AG04450 (cell line): ENCODE measurements at regions not wholly inside any gene's neighbourhood (a gene's known extent, or its start where the extent isn't known, plus 50 kb on each side); places are given as distances from the start of the nearest gene placed in this dataset.

Source experiments
- CTCF ChIA-PET: fragments of 300-600, 350-600 bp; formaldehyde crosslinking; extraction: SDS; loops from one replicate; lab custom pipeline; 2022; ENCODE audit warnings: antibody characterized with exemption, inconsistent platforms; lab: Charles Lee
- POLR2A ChIA-PET: fragments of 350-600 bp; formaldehyde crosslinking; extraction: SDS; loops from one replicate; lab custom pipeline; 2021; ENCODE audit warnings: antibody characterized with exemption, inconsistent platforms; lab: Yijun Ruan, JAX
- DNase-seq: peaks from one replicate; pipeline ENCODE4 v3.0.0-alpha.2; 2011; ENCODE audit warnings: low read depth, low spot score
- H3K27ac ChIP-seq: one replicate; pipeline ENCODE4 v1.5.1; 2012; ENCODE audit warnings: low read depth, low read length, control low read depth
- H3K27me3 ChIP-seq: one replicate; pipeline ENCODE4 v1.6.0; 2012; ENCODE audit warnings: low read length; ENCODE audit not compliant: control insufficient read depth, insufficient read depth
- H3K4me3 ChIP-seq: 2 replicates; pipeline ENCODE4 v1.5.1; 2011; ENCODE audit warnings: mild to moderate bottlenecking, low read depth, low read length, control low read depth
- H3K9me3 ChIP-seq: 2 replicates; pipeline ENCODE4 v1.5.1; 2012; ENCODE audit warnings: low read length; ENCODE audit not compliant: control insufficient read depth, insufficient read depth
- TF ChIP-seq, protein P1 (sequence below): IDR thresholded peaks from 2 replicates; pipeline ENCODE4 v1.5.1; 2011; ENCODE audit warnings: low read depth, low read length, control low read depth, inconsistent platforms

DNA sequence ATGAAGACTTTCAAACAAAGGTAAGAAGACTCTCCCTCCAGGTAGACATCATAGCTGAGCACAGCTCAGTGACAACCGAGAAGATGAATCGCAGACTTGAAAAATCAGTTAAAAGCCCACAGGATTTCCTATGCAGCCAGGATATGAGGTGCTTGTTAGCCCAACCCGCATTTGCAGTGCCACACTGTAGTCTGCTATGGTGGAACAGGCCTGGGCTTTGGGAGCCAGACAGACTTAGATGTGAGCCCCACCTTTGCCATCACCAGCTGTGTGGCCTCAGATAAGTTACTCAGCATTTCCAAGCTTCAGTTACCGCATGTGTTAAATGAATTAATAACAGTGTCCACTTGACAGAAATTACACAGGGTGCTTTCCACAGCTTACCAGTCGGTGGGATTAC lies 204.4 kb upstream of the HS3ST3A1 start:
- POLR2A ChIA-PET, result no interaction called here
- TF ChIP-seq, protein P1, sequence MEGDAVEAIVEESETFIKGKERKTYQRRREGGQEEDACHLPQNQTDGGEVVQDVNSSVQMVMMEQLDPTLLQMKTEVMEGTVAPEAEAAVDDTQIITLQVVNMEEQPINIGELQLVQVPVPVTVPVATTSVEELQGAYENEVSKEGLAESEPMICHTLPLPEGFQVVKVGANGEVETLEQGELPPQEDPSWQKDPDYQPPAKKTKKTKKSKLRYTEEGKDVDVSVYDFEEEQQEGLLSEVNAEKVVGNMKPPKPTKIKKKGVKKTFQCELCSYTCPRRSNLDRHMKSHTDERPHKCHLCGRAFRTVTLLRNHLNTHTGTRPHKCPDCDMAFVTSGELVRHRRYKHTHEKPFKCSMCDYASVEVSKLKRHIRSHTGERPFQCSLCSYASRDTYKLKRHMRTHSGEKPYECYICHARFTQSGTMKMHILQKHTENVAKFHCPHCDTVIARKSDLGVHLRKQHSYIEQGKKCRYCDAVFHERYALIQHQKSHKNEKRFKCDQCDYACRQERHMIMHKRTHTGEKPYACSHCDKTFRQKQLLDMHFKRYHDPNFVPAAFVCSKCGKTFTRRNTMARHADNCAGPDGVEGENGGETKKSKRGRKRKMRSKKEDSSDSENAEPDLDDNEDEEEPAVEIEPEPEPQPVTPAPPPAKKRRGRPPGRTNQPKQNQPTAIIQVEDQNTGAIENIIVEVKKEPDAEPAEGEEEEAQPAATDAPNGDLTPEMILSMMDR, result no peak
- CTCF ChIA-PET, result no interaction called here
- Histone ChIP-seq H3K9me3 (no peaks in the 10 kb centered on the region; the same call in none of the 2 replicates), H3K4me3 (no peak overlapping the region), H3K27me3 (no peaks in the 10 kb centered on the region), H3K27ac (no peak overlapping the region)
- no peak for DNase-seq

DNA sequence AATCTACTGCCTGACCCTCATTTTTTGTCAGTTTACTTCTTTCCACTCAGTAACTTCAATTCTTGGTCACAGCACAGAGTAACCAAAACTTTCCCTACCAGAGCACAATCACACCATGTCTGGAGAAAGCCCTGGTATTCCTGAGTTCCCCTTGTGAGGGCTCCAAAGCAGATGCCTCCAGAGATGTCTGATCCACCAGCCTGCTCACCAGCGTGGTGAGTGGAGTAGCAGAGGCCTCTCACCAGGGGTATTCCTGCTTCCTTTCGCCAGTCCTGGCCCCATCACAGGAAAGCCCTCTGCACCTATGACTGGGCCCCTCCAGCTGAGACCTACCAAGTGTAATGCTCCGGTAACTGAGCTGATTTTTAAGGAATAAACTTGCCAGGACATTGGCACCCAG lies 205.4 kb upstream of the HS3ST3A1 start:
- TF ChIP-seq, protein P1, result no peak
- Histone ChIP-seq H3K27me3 (no peaks in the 10 kb centered on the region), H3K4me3 (no peak overlapping the region), H3K9me3 (no peaks in the 10 kb centered on the region; the same call in none of the 2 replicates), H3K27ac (no peak overlapping the region)
- no peak for DNase-seq
- CTCF ChIA-PET, result no interaction called here
- POLR2A ChIA-PET, result no interaction called here

DNA sequence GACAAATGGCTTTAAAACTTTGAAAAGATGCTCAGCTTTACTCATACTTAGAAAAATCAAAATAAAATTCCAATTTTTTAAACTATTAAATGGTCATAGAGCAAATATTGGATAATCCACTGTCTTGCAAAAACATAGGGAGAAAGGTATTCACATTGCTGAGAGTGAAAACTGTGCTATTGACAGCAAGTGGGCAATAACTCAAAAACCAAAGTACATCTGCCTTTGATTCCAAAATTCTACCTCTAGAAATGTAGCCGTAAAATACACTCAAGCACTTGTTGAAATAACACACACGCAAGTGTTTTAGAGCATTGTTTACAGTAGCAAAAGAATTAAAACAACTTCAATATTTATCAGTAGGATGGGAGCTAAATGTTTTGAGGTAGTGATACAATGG lies 210.6 kb upstream of the HS3ST3A1 start:
- ChIA-PET POLR2A (no interaction called here), CTCF (no interaction called here)
- Histone ChIP-seq H3K27me3 (no peaks in the 10 kb centered on the region), H3K4me3 (no peak overlapping the region), H3K27ac (no peak overlapping the region), H3K9me3 (no peaks in the 10 kb centered on the region; the same call in none of the 2 replicates)
- no peak for DNase-seq
- TF ChIP-seq, protein P1, result no peak

- no peak overlapping the region for H3K27ac ChIP-seq
- no peaks in the 10 kb centered on the region for H3K27me3 ChIP-seq
- TF ChIP-seq, protein P1, result no peak
- CTCF ChIA-PET, result no interaction called here
- no peak overlapping the region for H3K4me3 ChIP-seq
- DNase-seq, result no peak
- POLR2A ChIA-PET, result no interaction called here
- no peaks in the 10 kb centered on the region; the same call in none of the 2 replicates for H3K9me3 ChIP-seq
Observed at GRCh38 chr17:13813347-13814240, 211.9 kb upstream of the HS3ST3A1 start.

DNA sequence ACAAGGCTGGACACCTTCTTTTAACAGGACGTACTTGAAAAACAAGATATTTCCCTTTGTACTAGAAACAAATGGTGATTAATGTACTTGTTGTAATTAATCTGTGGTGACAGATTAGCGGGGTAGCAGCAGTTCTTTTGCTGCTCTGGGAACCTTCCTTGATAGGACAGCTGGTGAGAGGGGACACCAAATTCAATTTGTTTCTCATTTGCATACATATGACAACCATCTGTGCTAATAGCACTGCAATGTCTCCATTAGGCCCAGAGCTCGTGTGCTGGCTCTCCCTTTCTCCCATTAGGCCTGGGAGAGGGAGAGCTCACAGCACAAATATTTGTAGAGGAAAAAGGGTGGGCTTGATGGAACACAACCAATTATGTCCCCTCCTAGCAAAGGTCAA lies 221.0 kb upstream of the HS3ST3A1 start:
- no peak overlapping the region for H3K27ac ChIP-seq
- H3K4me3 ChIP-seq, result no peak overlapping the region
- ChIA-PET POLR2A (no interaction called here), CTCF (no interaction called here)
- no peaks in the 10 kb centered on the region for H3K9me3 ChIP-seq
- TF ChIP-seq, protein P1, result no peak
- H3K27me3 ChIP-seq, result no peaks in the 10 kb centered on the region
- DNase-seq, result no peak
